Suprapubic skin (tissue), 4 donors: ENCODE measurements at regions not wholly inside any gene's neighbourhood (a gene's known extent, or its start where the extent isn't known, plus 50 kb on each side); places are given as distances from the start of the nearest gene placed in this dataset.
A peak's percentile ranks its signal among the peaks of the same experiment; 100 is the strongest.

ENCODE experiments used
- DNase-seq, 2 donors: peaks; one replicate each; pipeline ENCODE4 v3.0.0-alpha.2; 2019; ENCODE audit warnings: low spot score in 2 of 2
- H3K27ac ChIP-seq: fragments of 200-600 bp; sonication (generic); one replicate; pipeline ENCODE4 v1.5.1; 2019
- H3K27me3 ChIP-seq: fragments of 200-600 bp; sonication (generic); one replicate; pipeline ENCODE4 v1.5.1; 2019
- H3K36me3 ChIP-seq: fragments of 200-600 bp; sonication (generic); one replicate; pipeline ENCODE4 v1.5.1; 2019
- H3K4me1 ChIP-seq: fragments of 200-600 bp; sonication (generic); one replicate; pipeline ENCODE4 v1.5.1; 2019
- H3K4me3 ChIP-seq: fragments of 200-600 bp; sonication (generic); one replicate; pipeline ENCODE4 v1.5.1; 2019; ENCODE audit warnings: mild to moderate bottlenecking
- H3K9me3 ChIP-seq: fragments of 200-600 bp; sonication (generic); one replicate; pipeline ENCODE4 v1.5.1; 2019
- EP300 ChIP-seq: sonication (generic); formaldehyde crosslinking; IDR thresholded peaks from one replicate; pipeline ENCODE4 v1.6.1; 2017; ENCODE audit warnings: antibody characterized with exemption
- POLR2A ChIP-seq, 2 donors: fragments of 450-650 bp; IDR thresholded peaks; one replicate each; pipeline ENCODE4 v1.6.1; 2017; ENCODE audit warnings: antibody characterized with exemption in 2 of 2, mild to moderate bottlenecking in 2 of 2, moderate library complexity in 2 of 2
- POLR2AphosphoS5 ChIP-seq, 3 donors: sonication (generic); formaldehyde crosslinking; IDR thresholded peaks; one replicate each; pipeline ENCODE4 v1.6.1; 2017; ENCODE audit warnings: antibody characterized with exemption in 3 of 3
- WGBS: methylation state at CpG from one replicate; pipeline ENCODE4 v1.1.5; 2018; 5-methylcytosine and 5-hydroxymethylcytosine counted together
- TF ChIP-seq, protein P1 (sequence below), 2 donors: fragments of 200-600 bp in 1 of 2; fragments of 450-650 bp in 1 of 2; sonication (generic) in 1 of 2; IDR thresholded peaks; one replicate each; pipeline ENCODE4 v1.5.1; 2016 to 2019; ENCODE audit warnings: antibody characterized with exemption in 2 of 2, mild to moderate bottlenecking in 1 of 2, moderate library complexity in 1 of 2

DNA sequence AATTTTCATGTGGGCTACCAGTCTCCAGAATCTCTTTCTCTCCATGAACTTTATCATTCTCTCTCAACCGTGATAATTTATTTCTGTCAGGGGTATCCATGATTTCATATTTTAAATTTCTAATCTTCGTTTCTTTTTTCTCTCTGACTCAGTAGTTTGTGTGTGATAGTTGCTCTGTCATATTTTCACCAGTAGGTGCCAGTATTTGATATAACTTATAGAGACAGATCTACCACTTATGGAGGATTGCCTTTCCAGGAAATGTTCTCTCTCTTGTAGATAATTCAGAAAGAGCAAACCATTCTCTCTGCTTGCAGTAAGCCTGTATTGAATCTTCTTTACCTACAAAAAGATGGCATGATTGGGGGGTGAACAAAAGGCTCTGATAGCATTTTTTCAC is 79.3 kb upstream of the DYNLT3 start:
- DNase-seq: no peak
- TF ChIP-seq EP300: no peak
- no peak for TF ChIP-seq POLR2AphosphoS5 (IDR thresholded peaks at IDR 0.05)
- no peak for TF ChIP-seq POLR2A (IDR thresholded peaks at IDR 0.05)
- TF ChIP-seq, protein P1, sequence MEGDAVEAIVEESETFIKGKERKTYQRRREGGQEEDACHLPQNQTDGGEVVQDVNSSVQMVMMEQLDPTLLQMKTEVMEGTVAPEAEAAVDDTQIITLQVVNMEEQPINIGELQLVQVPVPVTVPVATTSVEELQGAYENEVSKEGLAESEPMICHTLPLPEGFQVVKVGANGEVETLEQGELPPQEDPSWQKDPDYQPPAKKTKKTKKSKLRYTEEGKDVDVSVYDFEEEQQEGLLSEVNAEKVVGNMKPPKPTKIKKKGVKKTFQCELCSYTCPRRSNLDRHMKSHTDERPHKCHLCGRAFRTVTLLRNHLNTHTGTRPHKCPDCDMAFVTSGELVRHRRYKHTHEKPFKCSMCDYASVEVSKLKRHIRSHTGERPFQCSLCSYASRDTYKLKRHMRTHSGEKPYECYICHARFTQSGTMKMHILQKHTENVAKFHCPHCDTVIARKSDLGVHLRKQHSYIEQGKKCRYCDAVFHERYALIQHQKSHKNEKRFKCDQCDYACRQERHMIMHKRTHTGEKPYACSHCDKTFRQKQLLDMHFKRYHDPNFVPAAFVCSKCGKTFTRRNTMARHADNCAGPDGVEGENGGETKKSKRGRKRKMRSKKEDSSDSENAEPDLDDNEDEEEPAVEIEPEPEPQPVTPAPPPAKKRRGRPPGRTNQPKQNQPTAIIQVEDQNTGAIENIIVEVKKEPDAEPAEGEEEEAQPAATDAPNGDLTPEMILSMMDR (IDR thresholded peaks at IDR 0.05): peak; percentile 17 to 29
- 16% methylated on average over 2 of the region's 2 CpGs for WGBS

GRCh38 chrX:37942170-37942569 is 64.2 kb upstream of the SYTL5 start:
- no peak for DNase-seq
- TF ChIP-seq POLR2AphosphoS5 (IDR thresholded peaks at IDR 0.05) (no peak), POLR2A (IDR thresholded peaks at IDR 0.05) (no peak), EP300 (no peak)
- TF ChIP-seq, protein P1 (IDR thresholded peaks at IDR 0.05): no peak
- no peaks in the 10 kb centered on the region for H3K9me3 ChIP-seq
- H3K4me3 ChIP-seq: no peak overlapping the region
- H3K36me3 ChIP-seq: no peaks in the 10 kb centered on the region
- no peak overlapping the region for H3K27ac ChIP-seq
- no peaks in the 10 kb centered on the region for H3K4me1 ChIP-seq
- no peaks in the 10 kb centered on the region for H3K27me3 ChIP-seq
- 69% methylated on average over 2 of the region's 2 CpGs for WGBS

More for the DNA sequence above, 79.3 kb upstream of the DYNLT3 start:
- Histone ChIP-seq H3K4me3 (no peak overlapping the region), H3K4me1 (no peaks in the 10 kb centered on the region), H3K27me3 (no peaks in the 10 kb centered on the region), H3K9me3 (no peaks in the 10 kb centered on the region), H3K36me3 (no peaks in the 10 kb centered on the region), H3K27ac (no peak overlapping the region)

GRCh38 chrX:37943554-37944344 is 62.6 kb upstream of the SYTL5 start:
- WGBS: 42% methylated on average over 6 of the region's 6 CpGs
- H3K9me3 ChIP-seq: no peaks in the 10 kb centered on the region
- no peaks in the 10 kb centered on the region for H3K27me3 ChIP-seq
- DNase-seq: no peak
- H3K4me1 ChIP-seq: no peaks in the 10 kb centered on the region
- no peak overlapping the region for H3K4me3 ChIP-seq
- no peak for TF ChIP-seq POLR2A (IDR thresholded peaks at IDR 0.05)
- TF ChIP-seq, protein P1 (IDR thresholded peaks at IDR 0.05): no peak
- no peak for TF ChIP-seq POLR2AphosphoS5 (IDR thresholded peaks at IDR 0.05)
- TF ChIP-seq EP300: no peak
- H3K27ac ChIP-seq: no peak overlapping the region
- no peaks in the 10 kb centered on the region for H3K36me3 ChIP-seq

DNA sequence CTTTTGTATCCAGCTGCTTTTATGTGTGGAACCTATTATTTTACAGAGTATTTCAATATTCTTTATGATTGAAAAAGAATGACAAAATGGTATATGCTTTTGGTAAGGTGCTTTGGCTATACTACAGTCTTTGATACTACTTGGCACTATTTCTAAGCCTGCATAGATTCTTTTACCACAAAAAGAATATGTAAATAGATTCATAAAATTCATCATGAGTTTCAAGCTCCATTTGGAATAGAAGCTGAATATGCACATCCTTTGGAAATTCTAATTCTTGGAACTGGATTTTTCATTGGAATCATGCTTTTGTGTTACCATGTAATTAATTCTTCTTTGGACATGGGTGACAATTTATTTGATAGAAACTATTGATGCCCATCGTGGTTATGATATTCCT is 60.2 kb upstream of the SYTL5 start:
- Histone ChIP-seq H3K4me1 (no peaks in the 10 kb centered on the region), H3K9me3 (no peaks in the 10 kb centered on the region), H3K36me3 (no peaks in the 10 kb centered on the region), H3K27ac (no peak overlapping the region), H3K27me3 (no peaks in the 10 kb centered on the region), H3K4me3 (no peak overlapping the region)
- DNase-seq: no peak
- 85% methylated on average over 1 of the region's 1 CpG for WGBS
- no peak for TF ChIP-seq POLR2AphosphoS5 (IDR thresholded peaks at IDR 0.05)

GRCh38 chrX:37955273-37955672 is 51.1 kb upstream of the SYTL5 start:
- Histone ChIP-seq H3K4me1 (no peaks in the 10 kb centered on the region), H3K9me3 (no peaks in the 10 kb centered on the region), H3K27me3 (no peaks in the 10 kb centered on the region), H3K4me3 (no peak overlapping the region), H3K27ac (no peak overlapping the region), H3K36me3 (no peaks in the 10 kb centered on the region)
- WGBS: 51% methylated on average over 3 of the region's 3 CpGs
- TF ChIP-seq, protein P1 (IDR thresholded peaks at IDR 0.05): no peak
- TF ChIP-seq POLR2AphosphoS5 (IDR thresholded peaks at IDR 0.05) (no peak), POLR2A (IDR thresholded peaks at IDR 0.05) (no peak), EP300 (no peak)
- DNase-seq: no peak
